ENCODE measurements at regions not wholly inside any gene's neighbourhood (a gene's known extent, or its start where the extent isn't known, plus 50 kb on each side); places are given as distances from the start of the nearest gene placed in this dataset.

DNA sequence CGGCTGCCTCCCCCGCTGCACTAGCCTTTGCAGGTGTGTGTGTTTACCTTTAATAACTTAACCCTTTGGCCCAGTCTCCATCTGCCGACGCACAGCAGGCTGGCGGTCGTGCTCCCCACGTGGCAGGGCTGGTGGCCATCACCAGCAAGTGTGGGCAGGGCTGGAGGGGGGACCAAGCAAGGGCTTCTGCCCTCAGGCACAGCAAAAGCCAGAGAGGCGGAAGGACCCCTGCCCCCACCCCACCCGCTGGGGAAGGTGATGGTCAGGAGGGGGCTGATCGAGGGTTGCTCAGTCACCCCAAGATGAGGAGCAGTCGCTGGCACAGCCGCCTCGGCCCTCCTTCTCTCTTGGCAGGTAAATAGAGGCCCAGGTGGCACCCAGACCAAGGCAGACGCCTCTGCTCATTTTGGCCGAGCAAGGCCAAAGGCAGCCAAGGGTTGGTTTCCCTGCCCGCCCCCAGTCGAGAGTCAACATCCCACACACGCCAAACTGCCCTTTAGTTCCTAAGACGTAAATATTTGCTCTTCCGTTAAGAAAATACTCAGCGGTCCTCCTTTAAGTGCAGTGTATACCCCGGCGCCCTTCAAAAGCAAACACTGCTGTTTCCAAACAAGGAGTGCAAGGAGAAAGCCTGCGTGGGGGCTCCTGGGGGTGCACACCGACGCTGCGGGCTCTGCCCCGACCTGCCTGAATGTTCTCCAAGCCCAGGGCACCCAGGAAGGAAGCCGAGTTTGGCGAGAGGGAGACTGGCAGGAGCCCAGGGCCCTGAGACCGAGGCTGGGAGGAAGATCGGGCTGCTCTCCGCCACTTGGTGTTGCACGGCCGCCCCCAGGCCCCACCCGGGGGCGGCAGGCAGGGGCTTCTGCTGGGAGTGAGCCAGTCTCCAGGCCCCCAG, 82.7 kb downstream of the SIK1 start:
- H3K27ac ChIP-seq: peak overlapping the region; percentile 79
- DNase-seq (ENCODE audit: low spot score): no peak
- ChIA-PET POLR2A (ENCODE audit: low non-redundant PET) (no interaction called here), CTCF (no interaction called here)
- TF ChIP-seq, protein P1, sequence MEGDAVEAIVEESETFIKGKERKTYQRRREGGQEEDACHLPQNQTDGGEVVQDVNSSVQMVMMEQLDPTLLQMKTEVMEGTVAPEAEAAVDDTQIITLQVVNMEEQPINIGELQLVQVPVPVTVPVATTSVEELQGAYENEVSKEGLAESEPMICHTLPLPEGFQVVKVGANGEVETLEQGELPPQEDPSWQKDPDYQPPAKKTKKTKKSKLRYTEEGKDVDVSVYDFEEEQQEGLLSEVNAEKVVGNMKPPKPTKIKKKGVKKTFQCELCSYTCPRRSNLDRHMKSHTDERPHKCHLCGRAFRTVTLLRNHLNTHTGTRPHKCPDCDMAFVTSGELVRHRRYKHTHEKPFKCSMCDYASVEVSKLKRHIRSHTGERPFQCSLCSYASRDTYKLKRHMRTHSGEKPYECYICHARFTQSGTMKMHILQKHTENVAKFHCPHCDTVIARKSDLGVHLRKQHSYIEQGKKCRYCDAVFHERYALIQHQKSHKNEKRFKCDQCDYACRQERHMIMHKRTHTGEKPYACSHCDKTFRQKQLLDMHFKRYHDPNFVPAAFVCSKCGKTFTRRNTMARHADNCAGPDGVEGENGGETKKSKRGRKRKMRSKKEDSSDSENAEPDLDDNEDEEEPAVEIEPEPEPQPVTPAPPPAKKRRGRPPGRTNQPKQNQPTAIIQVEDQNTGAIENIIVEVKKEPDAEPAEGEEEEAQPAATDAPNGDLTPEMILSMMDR (conservative IDR thresholded peaks at IDR 0.05; ENCODE audit: low read depth): no peak

DNA sequence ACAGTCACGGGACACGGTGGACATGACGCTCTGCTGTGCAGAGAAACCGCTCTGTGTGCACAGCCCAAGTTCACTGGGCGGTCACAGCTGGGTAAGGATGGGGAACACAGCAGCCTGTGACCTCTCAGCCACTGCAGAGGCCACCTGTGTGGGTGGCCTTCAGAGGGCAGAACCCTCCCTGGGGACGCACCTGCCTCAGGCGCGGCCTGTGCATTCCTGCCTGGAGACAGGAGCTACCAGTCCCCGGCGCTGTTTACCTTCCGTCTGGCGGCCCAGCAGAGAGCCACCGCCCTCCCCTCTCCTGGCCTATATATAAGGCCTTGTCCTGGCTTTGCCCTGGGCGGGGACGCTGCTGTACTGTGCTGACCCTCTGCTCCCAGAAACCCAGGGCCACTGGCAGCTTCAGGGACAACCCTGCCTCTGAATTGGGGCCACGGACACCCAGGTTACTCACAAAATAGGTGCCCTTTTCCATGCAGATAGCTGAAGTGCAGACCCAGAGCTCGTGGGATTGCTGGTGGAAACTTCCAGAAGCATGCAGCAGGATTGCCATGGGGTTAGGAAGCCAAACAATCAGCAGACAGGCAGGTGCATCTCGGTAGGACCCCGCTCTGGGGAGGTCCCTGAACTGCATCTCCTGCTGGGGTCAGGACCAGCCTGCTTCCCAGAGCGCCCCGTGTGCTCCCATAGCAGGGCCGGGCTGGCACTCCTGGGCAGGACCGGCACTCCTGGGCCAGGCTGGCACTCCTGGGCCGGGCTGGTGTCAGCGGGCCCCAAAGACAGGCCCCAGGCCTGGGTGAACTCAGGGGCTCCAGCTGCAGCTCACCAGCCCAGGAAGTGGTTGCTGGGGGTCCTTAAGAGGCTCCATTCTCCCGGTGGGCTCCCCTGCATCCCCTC, 83.6 kb downstream of the SIK1 start:
- DNase-seq (ENCODE audit: low spot score): no peak
- POLR2A ChIA-PET (ENCODE audit: low non-redundant PET): no interaction called here
- CTCF ChIA-PET: interaction anchor here (0.7 kb wide), 1 partner anchor 150 kb away, joined by 3 read pairs; no protein-coding TSS in a partner anchor
- peak overlapping the region; percentile 79 for H3K27ac ChIP-seq
- TF ChIP-seq, protein P1 (conservative IDR thresholded peaks at IDR 0.05; ENCODE audit: low read depth): no peak

DNA sequence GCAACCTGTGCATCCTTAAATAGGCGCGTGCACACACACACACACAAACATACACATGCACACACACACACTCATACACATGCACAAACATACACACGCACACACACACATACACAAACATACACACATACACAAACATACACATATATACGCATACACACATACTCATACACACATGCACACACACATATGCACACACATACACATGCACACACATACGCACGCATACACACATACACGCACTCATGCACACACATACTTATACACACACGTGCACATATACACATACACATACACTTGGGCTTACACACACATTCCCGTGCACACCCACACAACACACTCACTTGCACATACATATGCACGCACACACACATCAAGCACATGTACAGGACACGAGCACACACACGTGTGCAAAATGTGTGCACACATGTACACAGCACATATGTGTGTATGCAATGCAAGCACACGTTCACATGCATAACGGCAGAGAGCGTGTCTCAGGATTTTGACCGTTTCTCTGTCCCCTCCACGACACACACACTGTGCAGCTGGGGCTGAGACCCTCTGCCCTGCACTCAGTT, 84.5 kb downstream of the SIK1 start:
- H3K27ac ChIP-seq: peak overlapping the region; percentile 79

DNA sequence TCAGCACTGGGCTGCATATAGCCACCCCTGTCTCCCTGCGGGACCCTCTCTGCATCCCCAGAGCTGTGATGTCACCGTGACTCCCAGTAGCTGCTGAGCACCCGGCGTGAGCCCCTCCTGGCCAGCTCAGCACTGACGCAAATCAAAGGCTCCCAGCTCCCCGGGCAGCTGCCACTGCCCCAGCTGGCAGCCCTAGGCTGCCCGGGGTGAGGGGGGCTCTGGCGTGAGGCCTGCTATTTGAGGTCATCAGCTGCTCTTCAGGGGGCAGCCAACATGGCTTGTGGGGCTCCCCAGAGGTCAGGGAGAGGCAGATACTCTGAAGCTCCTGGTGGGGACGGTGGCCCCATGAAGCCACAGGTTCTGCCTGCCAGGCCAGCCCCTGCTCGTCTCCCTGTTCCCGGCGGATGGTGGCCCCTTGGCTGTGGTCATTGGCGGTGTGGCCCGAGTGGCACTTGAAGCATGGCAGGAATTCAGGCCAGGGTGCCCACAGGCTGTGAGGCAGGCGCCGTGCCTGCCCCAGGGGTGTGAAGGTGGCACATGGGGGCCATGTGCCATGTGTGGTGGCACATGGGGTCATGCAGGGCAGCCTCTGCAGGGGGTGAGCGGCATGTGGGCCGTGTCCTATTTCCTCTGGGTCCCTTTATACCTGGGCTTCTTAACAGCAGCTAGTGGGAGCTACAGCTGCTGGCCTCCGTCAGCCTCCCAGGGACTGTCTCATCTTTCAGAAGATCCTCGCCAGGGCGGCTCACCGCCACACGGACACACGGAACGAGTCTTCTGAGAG, 85.4 kb downstream of the SIK1 start:
- ChIA-PET CTCF (interaction anchor here (1.0 kb wide), 1 partner anchor 14 kb away, joined by 3 read pairs; no protein-coding TSS in a partner anchor), POLR2A (ENCODE audit: low non-redundant PET) (no interaction called here)
- TF ChIP-seq, protein P1 (conservative IDR thresholded peaks at IDR 0.05; ENCODE audit: low read depth): no peak
- no peak for DNase-seq (ENCODE audit: low spot score)
- peak overlapping the region; percentile 79 for H3K27ac ChIP-seq

More for the DNA sequence above, 84.5 kb downstream of the SIK1 start:
- ChIA-PET POLR2A (ENCODE audit: low non-redundant PET) (no interaction called here), CTCF (interaction anchor here (1.0 kb wide), 1 partner anchor 13 kb away, joined by 3 read pairs; no protein-coding TSS in a partner anchor)
- no peak for DNase-seq (ENCODE audit: low spot score)
- TF ChIP-seq, protein P1 (conservative IDR thresholded peaks at IDR 0.05; ENCODE audit: low read depth): no peak

DNA sequence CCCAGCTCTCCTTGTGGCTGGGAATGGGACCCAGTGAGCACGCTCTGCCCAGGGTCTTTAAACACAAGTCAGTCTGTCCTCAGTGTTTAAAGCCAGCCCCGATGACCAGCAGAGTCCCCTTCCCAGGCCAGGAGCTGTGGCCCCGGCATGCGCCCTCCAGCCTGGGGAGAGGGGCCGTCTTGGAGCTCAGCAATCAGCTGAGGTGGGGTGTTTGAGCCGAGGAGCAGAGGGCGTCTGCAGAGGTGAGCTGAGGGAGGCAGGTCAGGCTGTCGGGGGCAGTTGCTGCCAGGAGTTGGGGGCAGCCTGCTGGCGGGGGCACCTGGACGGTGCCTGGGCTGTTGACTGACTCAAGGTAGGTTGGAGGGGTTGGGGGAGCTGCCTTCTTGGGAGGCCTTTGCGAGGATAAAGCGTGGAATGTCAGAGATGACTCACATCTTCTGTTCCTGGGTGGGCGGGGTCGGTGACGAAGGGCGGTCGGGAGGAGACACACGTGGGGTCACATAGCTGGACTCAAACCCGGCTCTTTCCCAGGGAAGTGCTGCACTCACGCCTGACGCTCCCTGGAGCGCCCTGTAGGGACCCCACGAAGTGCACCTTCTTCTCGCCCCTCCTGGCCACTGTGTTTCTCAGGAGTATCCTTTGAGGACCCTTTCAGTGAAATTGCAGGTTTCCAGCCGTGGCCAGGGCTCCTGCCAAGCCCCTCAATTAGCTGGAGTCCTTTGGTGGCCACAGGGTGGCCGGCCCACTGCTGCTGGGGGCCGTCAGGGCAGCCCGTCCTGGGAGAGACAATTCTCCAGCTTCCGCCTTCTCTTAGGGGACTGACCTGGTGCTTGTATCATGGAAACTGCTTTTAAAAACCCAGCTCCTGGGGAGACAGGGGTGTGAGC, 86.2 kb downstream of the SIK1 start:
- peak; percentile 85 for DNase-seq (ENCODE audit: low spot score)
- peak overlapping the region; percentile 79 for H3K27ac ChIP-seq
- TF ChIP-seq, protein P1 (conservative IDR thresholded peaks at IDR 0.05; ENCODE audit: low read depth): no peak
- CTCF ChIA-PET: no interaction called here
- POLR2A ChIA-PET (ENCODE audit: low non-redundant PET): no interaction called here

Data from RWPE1 (cell line).